Gastrocnemius medialis (tissue), 4 donors: ENCODE measurements at regions not wholly inside any gene's neighbourhood (a gene's known extent, or its start where the extent isn't known, plus 50 kb on each side); places are given as distances from the start of the nearest gene placed in this dataset.

Experiments used
- CTCF ChIP-seq, 5 experiments: fragments of 450-650 bp in 3 of 5; fragments of 200-600 bp in 2 of 5; sonication (generic) in 2 of 5; IDR thresholded peaks in 4 of 5; conservative IDR thresholded peaks in 1 of 5; 1 replicate in 4 of 5; 2 replicates in 1 of 5; pipeline ENCODE4 v1.5.1; 2016 to 2019; ENCODE audit warnings: antibody characterized with exemption in 5 of 5, mild to moderate bottlenecking in 3 of 5, moderate library complexity in 3 of 5
- POLR2A ChIP-seq, 2 donors: fragments of 450-650 bp; IDR thresholded peaks; one replicate each; pipeline ENCODE4 v1.6.1; 2017; ENCODE audit warnings: antibody characterized with exemption in 2 of 2, mild to moderate bottlenecking in 2 of 2, moderate library complexity in 2 of 2

- TF ChIP-seq CTCF (IDR thresholded peaks at IDR 0.05 in 4 of 5, conservative IDR thresholded peaks at IDR 0.05 in 1 of 5) = no peak
- no peak for TF ChIP-seq POLR2A (IDR thresholded peaks at IDR 0.05)
These were observed 634.3 kb downstream of the TMEM182 start for GRCh38 chr2:103396152-103396551.
